ENCODE measurements at regions not wholly inside any gene's neighbourhood (a gene's known extent, or its start where the extent isn't known, plus 50 kb on each side); places are given as distances from the start of the nearest gene placed in this dataset.
A peak's percentile ranks its signal among the peaks of the same experiment; 100 is the strongest.

- H3K4me1 Mint-ChIP-seq = no peaks in the 10 kb centered on the region
- TF ChIP-seq CTCF (conservative IDR thresholded peaks at IDR 0.05) = no peak
- no peaks in the 10 kb centered on the region for H3K36me3 Mint-ChIP-seq (ENCODE audit: low read depth)
- DNase-seq (ENCODE audit: low read depth, low spot score) = no peak
- no peaks in the 10 kb centered on the region for H3K27me3 Mint-ChIP-seq (ENCODE audit: low read depth)
- peaks cover 13% of the 10 kb centered on the region for H3K9me3 Mint-ChIP-seq
- no peak overlapping the region for H3K4me3 Mint-ChIP-seq
- no peak overlapping the region for H3K27ac Mint-ChIP-seq (ENCODE audit: unreplicated experiment)
Measured at GRCh38 chrX:8027827-8028226, 100.6 kb upstream of the PNPLA4 start.

GRCh38 chrX:8025705-8026104 is 98.5 kb upstream of the PNPLA4 start:
- no peaks in the 10 kb centered on the region for H3K36me3 Mint-ChIP-seq (ENCODE audit: low read depth)
- H3K27me3 Mint-ChIP-seq (ENCODE audit: low read depth) = no peaks in the 10 kb centered on the region
- no peak for TF ChIP-seq CTCF (conservative IDR thresholded peaks at IDR 0.05)
- H3K9me3 Mint-ChIP-seq = peaks cover 15% of the 10 kb centered on the region
- no peak overlapping the region for H3K27ac Mint-ChIP-seq (ENCODE audit: unreplicated experiment)
- DNase-seq (ENCODE audit: low read depth, low spot score) = no peak
- H3K4me1 Mint-ChIP-seq = no peaks in the 10 kb centered on the region
- no peak overlapping the region for H3K4me3 Mint-ChIP-seq

- TF ChIP-seq CTCF (conservative IDR thresholded peaks at IDR 0.05) = no peak
- Mint-ChIP-seq H3K9me3 (peaks cover 5% of the 10 kb centered on the region), H3K27ac (ENCODE audit: unreplicated experiment) (no peak overlapping the region), H3K27me3 (ENCODE audit: low read depth) (no peaks in the 10 kb centered on the region), H3K4me1 (no peaks in the 10 kb centered on the region), H3K36me3 (ENCODE audit: low read depth) (no peaks in the 10 kb centered on the region), H3K4me3 (no peak overlapping the region)
- DNase-seq (ENCODE audit: low read depth, low spot score) = no peak
Measured at GRCh38 chrX:8018934-8019333, 91.7 kb upstream of the PNPLA4 start.

GRCh38 chrX:8010105-8010504 is 82.9 kb upstream of the PNPLA4 start:
- Mint-ChIP-seq H3K27me3 (ENCODE audit: low read depth) (no peaks in the 10 kb centered on the region), H3K4me3 (no peak overlapping the region), H3K9me3 (no peaks in the 10 kb centered on the region), H3K4me1 (no peaks in the 10 kb centered on the region), H3K36me3 (ENCODE audit: low read depth) (no peaks in the 10 kb centered on the region), H3K27ac (ENCODE audit: unreplicated experiment) (no peak overlapping the region)
- no peak for DNase-seq (ENCODE audit: low read depth, low spot score)
- peak; percentile 51 for TF ChIP-seq CTCF (conservative IDR thresholded peaks at IDR 0.05)

GRCh38 chrX:8005678-8006347 is 78.6 kb upstream of the PNPLA4 start:
- TF ChIP-seq CTCF (conservative IDR thresholded peaks at IDR 0.05) = no peak
- H3K27me3 Mint-ChIP-seq (ENCODE audit: low read depth) = no peaks in the 10 kb centered on the region
- DNase-seq (ENCODE audit: low read depth, low spot score) = no peak
- H3K9me3 Mint-ChIP-seq = peaks cover 2% of the 10 kb centered on the region
- no peak overlapping the region for H3K27ac Mint-ChIP-seq (ENCODE audit: unreplicated experiment)
- H3K4me1 Mint-ChIP-seq = no peaks in the 10 kb centered on the region
- H3K36me3 Mint-ChIP-seq (ENCODE audit: low read depth) = peaks cover 4% of the 10 kb centered on the region
- H3K4me3 Mint-ChIP-seq = no peak overlapping the region
